22Rv1 (cell line): ENCODE measurements at regions not wholly inside any gene's neighbourhood (a gene's known extent, or its start where the extent isn't known, plus 50 kb on each side); places are given as distances from the start of the nearest gene placed in this dataset.

ENCODE experiments used
- CTCF ChIP-seq: fragments of 450-650 bp; IDR thresholded peaks from 2 replicates; pipeline ENCODE4 v1.5.1; 2017; ENCODE audit warnings: mild to moderate bottlenecking
- ZFX ChIP-seq: fragments of 450-650 bp; IDR thresholded peaks from 2 replicates; pipeline ENCODE4 v1.6.1; 2017; ENCODE audit warnings: antibody characterized with exemption, borderline replicate concordance

- no peak for TF ChIP-seq ZFX
- no peak for TF ChIP-seq CTCF
These were observed 273.1 kb downstream of the MRPL39 start for GRCh38 chr21:25334046-25334730.
